HL-60 (cell line): ENCODE measurements at regions not wholly inside any gene's neighbourhood (a gene's known extent, or its start where the extent isn't known, plus 50 kb on each side); places are given as distances from the start of the nearest gene placed in this dataset.
"Not testable (repeated sequence)": the region's sequence is repeated elsewhere in the genome, so short reads cannot be mapped to it uniquely, and the experiment has no call there.

ENCODE experiments used
- DNase-seq, 2 experiments: peaks; one replicate each; pipeline ENCODE4 v3.0.0-alpha.2; 2010 to 2020; ENCODE audit warnings: low read depth in 1 of 2, low spot score in 1 of 2
- H3K27ac ChIP-seq: fragments of 250-450 bp; sonication (Bioruptor Pico); replicated peaks from 2 replicates; pipeline ENCODE4 v1.5.1; 2020; ENCODE audit warnings: mild to moderate bottlenecking, moderate library complexity
- H3K27me3 ChIP-seq: fragments of 250-450 bp; sonication (Bioruptor Pico); 2 replicates; pipeline ENCODE4 v1.5.1; 2021; ENCODE audit warnings: mild to moderate bottlenecking, moderate library complexity; ENCODE audit not compliant: insufficient read depth, poor library complexity, severe bottlenecking
- H3K4me3 ChIP-seq: replicated peaks from 2 replicates; pipeline ENCODE4 v1.5.1; 2011; ENCODE audit warnings: mild to moderate bottlenecking, control low read depth, low read length; ENCODE audit not compliant: insufficient read depth
- CTCF ChIP-seq: IDR thresholded peaks from one replicate; pipeline ENCODE4 v1.5.1; 2011; ENCODE audit warnings: low read length, control low read depth, inconsistent platforms; ENCODE audit not compliant: insufficient read depth
- GABPA ChIP-seq: IDR thresholded peaks from 2 replicates; pipeline ENCODE4 v1.6.1; 2012; ENCODE audit warnings: low read depth
- POLR2AphosphoS5 ChIP-seq: IDR thresholded peaks from 2 replicates; pipeline ENCODE4 v1.6.1; 2012; ENCODE audit warnings: low read depth
- REST ChIP-seq: IDR thresholded peaks from 2 replicates; pipeline ENCODE4 v1.6.1; 2012; ENCODE audit warnings: low read depth; ENCODE audit not compliant: insufficient replicate concordance
- SPI1 ChIP-seq: IDR thresholded peaks from 2 replicates; pipeline ENCODE4 v1.6.1; 2012; ENCODE audit warnings: low read depth, mild to moderate bottlenecking, borderline replicate concordance

GRCh38 chr5:60492958-60493357 is 207.0 kb downstream of the DEPDC1B start:
- Histone ChIP-seq H3K27ac (no peak overlapping the region), H3K27me3 (no peaks in the 10 kb centered on the region), H3K4me3 (no peak overlapping the region)
- DNase-seq, result no peak
- TF ChIP-seq POLR2AphosphoS5, result no peak
- TF ChIP-seq REST, result no peak
- TF ChIP-seq CTCF, result no peak

GRCh38 chr5:60492358-60492757 is 207.6 kb downstream of the DEPDC1B start:
- not testable (repeated sequence) for H3K27me3 ChIP-seq, H3K27ac ChIP-seq, H3K4me3 ChIP-seq, DNase-seq

- no peaks in the 10 kb centered on the region for H3K27me3 ChIP-seq
- no peak for DNase-seq
- no peak overlapping the region for H3K4me3 ChIP-seq
- H3K27ac ChIP-seq, result no peak overlapping the region
- TF ChIP-seq POLR2AphosphoS5, result no peak
- no peak for TF ChIP-seq CTCF
Measured at GRCh38 chr5:60490597-60491166, 209.3 kb downstream of the DEPDC1B start.

- H3K27ac ChIP-seq, result no peak overlapping the region
- TF ChIP-seq CTCF, result no peak
- no peak for TF ChIP-seq GABPA
- no peak for TF ChIP-seq REST
- TF ChIP-seq SPI1, result no peak
- no peak for TF ChIP-seq POLR2AphosphoS5
- DNase-seq, result no peak
- no peaks in the 10 kb centered on the region for H3K27me3 ChIP-seq
- H3K4me3 ChIP-seq, result no peak overlapping the region
Measured at GRCh38 chr5:60489856-60490255, 210.1 kb downstream of the DEPDC1B start.
